Kidney (tissue), 13 donors: ENCODE measurements at regions not wholly inside any gene's neighbourhood (a gene's known extent, or its start where the extent isn't known, plus 50 kb on each side); places are given as distances from the start of the nearest gene placed in this dataset.

ENCODE experiments used
- DNase-seq, 5 donors: peaks; one replicate each; pipeline ENCODE4 v3.0.0-alpha.2; 2013 to 2020
- FAIRE-seq: peaks from 2 replicates; lab custom pipeline; 2012; peaks lifted over from hg19 to GRCh38; lab: Jason Lieb, UNC
- H3K27ac ChIP-seq, 2 donors: one replicate each; pipeline ENCODE4 v1.7.0; 2013; ENCODE audit warnings: low read depth in 2 of 2, low read length in 2 of 2, inconsistent platforms in 1 of 2
- H3K27me3 ChIP-seq: one replicate; pipeline ENCODE4 v1.7.1; 2013; ENCODE audit warnings: low read length, inconsistent platforms; ENCODE audit not compliant: control insufficient read depth, insufficient read depth
- H3K36me3 ChIP-seq, 3 donors: one replicate each; pipeline versions ENCODE4 v1.7.0 to v1.7.1; 2013; ENCODE audit warnings: low read length in 3 of 3, control low read depth in 1 of 3, inconsistent platforms in 1 of 3; ENCODE audit not compliant: insufficient read depth in 3 of 3, control insufficient read depth in 2 of 3
- H3K4me1 ChIP-seq, 3 donors: one replicate each; pipeline versions ENCODE4 v1.7.0 to v1.7.1; 2013; ENCODE audit warnings: low read length in 3 of 3, inconsistent platforms in 1 of 3, low read depth in 1 of 3; ENCODE audit not compliant: control insufficient read depth in 2 of 3, insufficient read depth in 2 of 3
- H3K4me3 ChIP-seq, 3 donors: one replicate each; pipeline versions ENCODE4 v1.7.0 to v1.8.1; 2013; ENCODE audit warnings: low read length in 3 of 3, control low read depth in 1 of 3, inconsistent platforms in 1 of 3
- H3K9ac ChIP-seq, 3 donors: one replicate each; pipeline versions ENCODE4 v1.7.0 to v1.7.1; 2013; ENCODE audit warnings: low read length in 3 of 3, control low read depth in 1 of 3, inconsistent platforms in 1 of 3
- H3K9me3 ChIP-seq, 3 donors: one replicate each; pipeline versions ENCODE4 v1.7.0 to v1.7.1; 2013; ENCODE audit warnings: low read length in 3 of 3, control low read depth in 1 of 3, inconsistent platforms in 1 of 3; ENCODE audit not compliant: control insufficient read depth in 2 of 3, insufficient read depth in 1 of 3
- CTCF ChIP-seq: IDR thresholded peaks from 3 replicates; pipeline ENCODE4 v1.5.1; 2012; ENCODE audit warnings: mild to moderate bottlenecking, moderate library complexity, borderline replicate concordance; ENCODE audit not compliant: insufficient read depth; ENCODE audit errors: extremely low read depth
- intact Hi-C: fragments of 100-400 bp; cut with DNase I; formaldehyde crosslinking; loops from one replicate; pipeline ENCODE4 v1.11.1; 2022
- donor health status: control.
- donor health status: control.
- donor health status: control.
- donor health status: control.
- donor health status: control.
- donor health status: DM: yes; HTN: yes; CAD: no.
- donor health status: Normal renal cell carcinoma (clear cell type).

GRCh38 chr10:110413049-110413783, 84.5 kb upstream of the DUSP5 start:
- FAIRE-seq (no peak), DNase-seq (no peak)
- no peaks in the 10 kb centered on the region for H3K9me3 ChIP-seq
- no peak overlapping the region for H3K27ac ChIP-seq
- no peak overlapping the region for H3K4me3 ChIP-seq
- H3K9ac ChIP-seq = no peak overlapping the region
- no peaks in the 10 kb centered on the region for H3K27me3 ChIP-seq
- TF ChIP-seq CTCF = no peak
- no peaks in the 10 kb centered on the region for H3K4me1 ChIP-seq
- intact Hi-C loops = no loop called here
- H3K36me3 ChIP-seq = no peaks in the 10 kb centered on the region

GRCh38 chr10:110413903-110414547, 83.7 kb upstream of the DUSP5 start:
- FAIRE-seq = no peak
- intact Hi-C loops = no loop called here
- H3K4me1 ChIP-seq = no peaks in the 10 kb centered on the region

GRCh38 chr10:110414548-110415309, 83.0 kb upstream of the DUSP5 start:
- FAIRE-seq = no peak
- H3K27ac ChIP-seq = no peak overlapping the region
- H3K27me3 ChIP-seq = no peaks in the 10 kb centered on the region
- intact Hi-C loops = no loop called here
- DNase-seq = peak in 1 of 5 donors; percentile 88
- no peak overlapping the region for H3K4me3 ChIP-seq
- no peaks in the 10 kb centered on the region for H3K36me3 ChIP-seq
- TF ChIP-seq CTCF = no peak
- H3K4me1 ChIP-seq = no peaks in the 10 kb centered on the region
- H3K9me3 ChIP-seq = no peaks in the 10 kb centered on the region
- H3K9ac ChIP-seq = no peak overlapping the region

More at GRCh38 chr10:110413903-110414547, 83.7 kb upstream of the DUSP5 start:
- Histone ChIP-seq H3K9me3 (no peaks in the 10 kb centered on the region), H3K9ac (no peak overlapping the region), H3K4me3 (no peak overlapping the region), H3K27ac (no peak overlapping the region), H3K27me3 (no peaks in the 10 kb centered on the region), H3K36me3 (no peaks in the 10 kb centered on the region)
- no peak for DNase-seq
- TF ChIP-seq CTCF = no peak
